Neural progenitor cell (in vitro differentiated cells): ENCODE measurements at regions not wholly inside any gene's neighbourhood (a gene's known extent, or its start where the extent isn't known, plus 50 kb on each side); places are given as distances from the start of the nearest gene placed in this dataset.

Source experiments
- CTCF ChIP-seq: fragments of 200-600 bp; sonication (generic); IDR thresholded peaks from 2 replicates; pipeline ENCODE4 v1.5.1; 2017; ENCODE audit warnings: antibody characterized with exemption, mild to moderate bottlenecking
- EZH2 ChIP-seq: fragments of 200-600 bp; sonication (generic); IDR thresholded peaks from 2 replicates; pipeline ENCODE4 v1.6.1; 2017; ENCODE audit warnings: antibody characterized with exemption, mild to moderate bottlenecking, moderate library complexity

- TF ChIP-seq CTCF (no peak), EZH2 (no peak)
These were observed 222.2 kb upstream of the MEF2C start for GRCh38 chr5:89105171-89105695.
